NCI-H748 (cell line): ENCODE measurements at regions not wholly inside any gene's neighbourhood (a gene's known extent, or its start where the extent isn't known, plus 50 kb on each side); places are given as distances from the start of the nearest gene placed in this dataset.

Experiments used
- DNase-seq: peaks from one replicate; lab custom pipeline; 2025; ENCODE audit not compliant: unreplicated experiment; lab: John Stamatoyannopoulos, UW

DNA sequence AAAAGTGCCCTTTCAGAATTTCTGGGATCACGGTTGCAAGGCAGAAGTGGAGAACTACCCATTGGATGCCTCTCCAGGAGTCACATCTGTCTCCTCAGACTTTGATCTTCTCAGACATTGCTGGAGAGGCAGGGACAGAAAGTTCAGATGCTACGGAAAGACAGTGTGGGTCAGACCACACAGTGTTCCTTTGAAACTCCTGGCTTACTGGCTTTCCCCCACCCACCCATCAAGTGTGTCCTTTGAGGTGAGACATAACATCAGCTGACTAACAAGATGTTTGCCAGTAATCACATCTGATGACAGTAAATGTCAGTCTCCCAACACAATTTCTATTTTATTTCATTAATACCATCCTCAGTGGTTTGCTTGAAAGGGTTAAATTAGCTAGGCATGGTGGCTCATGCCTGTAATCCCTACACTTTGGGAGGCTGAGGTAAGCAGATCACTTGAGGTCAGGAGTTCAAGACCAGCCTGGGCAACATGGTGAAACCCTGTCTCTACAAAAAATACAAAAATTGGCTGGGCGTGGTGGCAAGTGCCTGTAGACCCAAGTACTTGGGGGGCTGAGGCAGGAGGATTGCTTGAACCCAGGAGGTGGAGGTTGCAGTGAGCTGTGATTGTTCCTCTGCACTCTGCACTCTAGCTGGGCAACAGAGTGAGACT is 67.2 kb upstream of the SNX9 start:
- no peak for DNase-seq

- peak; percentile 80 for DNase-seq
These were observed 66.2 kb upstream of the SNX9 start for GRCh38 chr6:157756708-157757429.

DNA sequence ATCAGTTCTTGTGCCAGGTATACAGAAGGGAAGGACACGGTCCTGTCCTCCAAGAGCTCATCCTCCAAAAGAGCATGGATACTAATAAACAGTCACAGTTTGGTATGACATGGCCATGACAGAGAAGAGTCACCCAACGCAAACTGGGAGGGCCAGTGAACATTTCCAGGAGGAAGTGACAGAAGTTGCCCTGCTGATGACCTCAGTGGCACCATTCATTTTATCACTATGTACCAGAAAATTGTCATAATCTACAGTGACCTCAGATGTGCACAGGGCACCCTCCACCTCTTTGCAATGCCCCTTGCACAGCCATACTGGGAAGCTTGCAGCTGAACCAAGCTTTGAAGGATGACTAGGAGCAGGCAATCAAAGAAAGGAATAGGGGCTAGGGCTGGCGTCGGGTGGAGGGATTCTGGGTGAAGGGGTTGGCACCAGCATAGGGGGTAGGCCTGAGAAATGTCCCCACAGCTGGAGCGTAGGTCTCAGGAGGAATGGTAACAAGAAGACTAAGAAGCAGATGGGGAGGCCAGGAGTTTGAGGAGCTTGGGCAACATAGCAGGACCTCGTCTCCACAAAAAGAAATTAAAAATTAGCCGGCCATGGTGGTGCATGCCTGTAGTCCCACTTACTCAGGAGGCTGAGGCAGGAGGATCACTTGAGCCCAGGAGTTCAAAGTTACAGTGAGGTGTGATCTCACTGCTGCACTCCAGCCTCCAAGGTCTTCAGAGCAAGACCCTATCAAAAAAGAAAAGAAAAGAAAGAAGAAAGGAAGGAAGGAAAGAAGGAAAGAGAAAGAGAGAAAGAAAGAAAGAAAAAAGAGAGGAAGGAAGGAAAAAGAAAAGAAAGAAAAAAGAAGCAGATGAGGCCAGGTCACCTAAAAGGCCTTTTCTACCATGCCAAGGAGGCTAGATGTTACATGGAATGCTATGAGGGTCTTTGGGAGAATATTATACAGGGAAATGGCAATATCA is 65.3 kb upstream of the SNX9 start:
- no peak for DNase-seq

DNA sequence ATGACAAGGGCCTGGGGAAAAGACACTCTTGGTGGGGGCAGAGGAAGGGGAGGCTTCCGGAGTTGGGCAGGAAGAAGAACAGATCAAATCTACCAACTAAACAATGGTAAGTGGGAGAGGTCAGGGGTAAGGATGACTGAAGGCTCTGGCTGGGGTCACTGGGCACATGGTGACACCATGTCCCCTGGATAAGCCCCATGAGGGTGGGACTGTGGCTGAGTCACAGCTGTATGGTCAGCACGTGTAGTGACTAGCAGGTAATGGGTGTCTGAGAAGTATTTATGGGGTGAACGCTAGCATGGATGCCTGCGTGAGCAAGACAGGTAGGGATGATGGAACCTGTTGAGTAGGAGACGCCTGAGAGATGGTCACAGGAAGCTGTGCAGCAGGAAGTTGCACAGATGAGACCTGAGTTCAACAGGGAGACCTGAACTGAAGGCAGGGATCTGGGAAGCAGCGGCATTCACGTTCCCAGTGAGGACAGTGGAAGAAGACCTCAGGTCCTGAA is 64.5 kb upstream of the SNX9 start:
- DNase-seq, result no peak

DNA sequence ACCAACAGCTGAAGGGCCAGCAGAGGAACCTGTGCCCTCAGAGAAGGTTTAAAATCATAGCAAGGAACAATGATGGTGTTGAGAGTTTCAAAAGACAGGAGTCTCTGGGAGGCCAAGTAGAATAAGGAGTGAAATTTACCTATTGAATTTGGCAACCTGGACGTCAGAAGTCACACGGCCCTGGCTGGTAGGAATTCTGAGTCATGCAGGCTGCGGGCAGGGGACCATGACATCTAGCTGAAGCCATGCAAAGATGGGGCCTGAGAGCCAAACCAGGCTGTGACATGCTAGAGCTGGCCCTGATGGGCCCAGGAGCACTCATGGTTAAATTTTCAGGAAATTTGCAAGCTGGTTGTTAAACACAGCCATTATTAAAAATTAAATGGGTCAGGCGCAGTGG is 64.0 kb upstream of the SNX9 start:
- no peak for DNase-seq

- DNase-seq, result no peak
These were observed 62.9 kb upstream of the SNX9 start for GRCh38 chr6:157760137-157760536.

- no peak for DNase-seq
These were observed 62.3 kb upstream of the SNX9 start for GRCh38 chr6:157760589-157761330.

DNA sequence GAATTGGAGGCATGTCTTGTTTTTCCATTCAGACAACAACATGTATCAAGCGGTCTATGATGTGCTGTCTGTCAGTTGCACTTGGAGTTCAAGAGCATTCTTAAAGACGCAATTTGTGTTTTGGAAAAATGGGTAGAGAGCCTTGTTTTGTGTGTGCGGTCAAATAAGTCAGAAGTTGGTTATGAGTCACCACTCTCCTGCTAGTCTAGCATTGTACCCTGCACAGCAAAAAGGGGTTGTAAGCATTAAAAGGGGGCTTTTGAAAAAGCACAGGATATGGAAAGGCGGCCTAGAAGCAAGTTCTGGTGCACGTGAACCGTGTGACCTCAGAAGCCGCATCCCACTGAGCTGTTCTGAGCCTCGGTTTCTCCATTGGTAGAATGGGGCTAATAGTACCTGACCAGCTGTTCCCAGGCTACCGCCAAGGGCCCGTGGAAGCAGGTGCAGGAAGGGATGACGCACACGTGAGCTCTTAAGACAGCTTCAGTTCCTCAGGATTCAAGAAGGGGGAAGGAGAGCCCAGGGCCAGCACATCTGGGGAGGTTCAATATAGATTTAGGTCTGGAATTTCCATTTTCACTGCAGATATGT is 61.6 kb upstream of the SNX9 start:
- DNase-seq, result no peak

- no peak for DNase-seq
These were observed 61.1 kb upstream of the SNX9 start for GRCh38 chr6:157761926-157762325.

- no peak for DNase-seq
These were observed 60.4 kb upstream of the SNX9 start for GRCh38 chr6:157762636-157763035.

DNA sequence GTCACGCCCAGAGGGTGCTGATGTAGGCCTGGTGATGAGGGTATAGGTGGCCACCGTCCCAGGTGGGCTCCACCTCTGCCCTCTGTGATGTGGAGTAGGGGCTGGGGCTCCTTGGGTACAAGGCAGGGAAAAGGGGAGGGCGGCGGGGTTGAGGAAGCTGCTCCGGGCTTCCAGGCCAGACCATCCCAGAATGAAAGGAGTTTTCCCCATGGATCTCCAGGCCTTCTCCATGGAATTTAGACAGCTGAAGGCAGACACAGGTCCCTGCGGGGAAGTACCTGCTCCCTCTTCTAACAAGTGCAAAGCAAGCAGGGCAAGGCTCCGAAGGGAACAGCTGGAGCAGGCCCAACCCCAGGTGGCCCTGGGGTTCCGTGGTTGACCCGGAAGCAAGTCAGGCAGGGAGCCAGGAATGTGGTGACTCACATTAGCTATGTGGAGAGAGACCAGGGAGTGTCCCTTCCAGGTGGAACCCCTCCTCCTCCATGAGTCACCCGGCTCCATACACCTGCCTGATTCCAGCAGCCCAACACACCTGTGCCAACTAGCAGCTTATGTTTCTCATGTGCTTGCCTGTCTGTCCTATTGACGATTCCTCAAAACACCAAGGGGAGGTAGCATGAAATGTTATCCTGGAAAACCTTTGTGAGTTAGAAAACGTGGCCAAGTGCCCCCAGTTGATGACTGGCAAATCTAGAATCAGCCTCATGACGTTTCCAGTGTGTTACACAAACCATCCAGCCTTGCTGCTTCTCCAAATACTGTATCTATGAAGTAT is 59.7 kb upstream of the SNX9 start:
- peak; percentile 84 for DNase-seq

DNA sequence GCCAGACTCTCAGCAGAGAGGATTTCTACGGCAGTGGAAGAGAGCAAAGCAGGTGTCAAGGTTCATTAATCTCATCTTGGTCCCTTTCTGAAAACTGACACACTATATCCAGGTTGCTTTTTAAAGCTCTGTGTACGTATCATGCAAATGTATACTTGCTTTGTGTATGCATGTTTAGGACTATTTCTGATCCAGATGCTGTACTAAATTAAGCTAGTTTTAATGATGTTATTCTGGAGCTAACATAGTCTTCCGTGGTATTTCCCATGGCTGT is 59.2 kb upstream of the SNX9 start:
- DNase-seq, result no peak

GRCh38 chr6:157764178-157765068 is 58.6 kb upstream of the SNX9 start:
- no peak for DNase-seq

- no peak for DNase-seq
These were observed 55.9 kb upstream of the SNX9 start for GRCh38 chr6:157766901-157767774.

- no peak for DNase-seq
These were observed 55.3 kb upstream of the SNX9 start for GRCh38 chr6:157767775-157768156.

GRCh38 chr6:157768304-157768703 is 54.7 kb upstream of the SNX9 start:
- no peak for DNase-seq

- no peak for DNase-seq
These were observed 54.0 kb upstream of the SNX9 start for GRCh38 chr6:157768863-157769551.
